H1 (cell line): ENCODE measurements at regions not wholly inside any gene's neighbourhood (a gene's known extent, or its start where the extent isn't known, plus 50 kb on each side); places are given as distances from the start of the nearest gene placed in this dataset.

Experiments used
- CTCF ChIA-PET: fragments of 300-600 bp; sonication (Branson Sonifier 250); formaldehyde crosslinking; loops from one replicate; lab custom pipeline; 2021; ENCODE audit not compliant: partially characterized antibody; lab: Charles Lee
- POLR2A ChIA-PET: fragments of 300-600 bp; sonication (Branson Sonifier 250); formaldehyde crosslinking; loops from one replicate; lab custom pipeline; 2021; ENCODE audit warnings: inconsistent platforms; ENCODE audit not compliant: partially characterized antibody; lab: Charles Lee
- DNase-seq, 2 experiments: peaks; one replicate each; pipeline versions ENCODE4 v3.0.0 to v3.0.0-alpha.2; 2010 to 2022; ENCODE audit warnings: low spot score in 2 of 2, low read depth in 1 of 2, mixed read lengths in 1 of 2
- FAIRE-seq: peaks from 2 replicates; lab custom pipeline; 2011; peaks lifted over from hg19 to GRCh38; lab: Jason Lieb, UNC
- H2AFZ ChIP-seq: 2 replicates; pipeline ENCODE4 v1.8.1; 2012; ENCODE audit warnings: low read length, inconsistent platforms
- H2AK5ac ChIP-seq: 2 replicates; pipeline ENCODE4 v1.6.1; 2013; ENCODE audit warnings: low read depth, low read length
- H2BK120ac ChIP-seq: replicated peaks from 2 replicates; pipeline ENCODE3; 2013; ENCODE audit warnings: low read depth, low read length, inconsistent platforms
- H2BK12ac ChIP-seq: 2 replicates; pipeline ENCODE4 v1.6.1; 2013; ENCODE audit warnings: low read depth, low read length
- H2BK15ac ChIP-seq: 2 replicates; pipeline ENCODE4 v1.6.1; 2013; ENCODE audit warnings: low read length
- H2BK20ac ChIP-seq: 2 replicates; pipeline ENCODE4 v1.6.1; 2013; ENCODE audit warnings: low read length
- H2BK5ac ChIP-seq: 2 replicates; pipeline ENCODE4 v1.6.1; 2013; ENCODE audit warnings: low read depth, low read length
- H3K14ac ChIP-seq: 2 replicates; pipeline ENCODE4 v1.6.1; 2013; ENCODE audit warnings: inconsistent platforms; ENCODE audit not compliant: insufficient read length
- H3K18ac ChIP-seq: 2 replicates; pipeline ENCODE4 v1.6.1; 2013; ENCODE audit warnings: low read length; ENCODE audit errors: extremely low read depth
- H3K23ac ChIP-seq: 2 replicates; pipeline ENCODE4 v1.6.1; 2013; ENCODE audit warnings: inconsistent platforms; ENCODE audit not compliant: insufficient read length
- H3K23me2 ChIP-seq: 2 replicates; pipeline ENCODE4 v1.6.1; 2013; ENCODE audit warnings: low read depth, low read length
- H3K27ac ChIP-seq: 2 replicates; pipeline ENCODE4 v1.6.1; 2011; ENCODE audit warnings: low read depth, low read length, inconsistent platforms
- H3K27me3 ChIP-seq, 4 experiments: replicated peaks in 1 of 4; 1 replicate in 1 of 4; 2 replicates in 3 of 4; pipeline versions ENCODE4 v1.6.1 to v1.8.1; 2011 to 2013; ENCODE audit warnings: low read length in 3 of 4, mild to moderate bottlenecking in 3 of 4, inconsistent platforms in 2 of 4, mixed read lengths in 2 of 4, moderate library complexity in 1 of 4; ENCODE audit not compliant: control insufficient read depth in 3 of 4, insufficient read depth in 3 of 4; ENCODE audit errors: extremely low read depth in 1 of 4
- H3K36me3 ChIP-seq, 4 experiments: 2 replicates each; pipeline versions ENCODE4 v1.6.1 to v1.8.1; 2011 to 2013; ENCODE audit warnings: mild to moderate bottlenecking in 4 of 4, low read length in 3 of 4, moderate library complexity in 2 of 4, control low read depth in 1 of 4, inconsistent platforms in 1 of 4; ENCODE audit not compliant: insufficient read depth in 4 of 4, control insufficient read depth in 2 of 4
- H3K4ac ChIP-seq: replicated peaks from 2 replicates; pipeline ENCODE3; 2013; ENCODE audit warnings: low read length, low read depth, mixed read lengths, inconsistent platforms; ENCODE audit not compliant: insufficient read length
- H3K4me1 ChIP-seq, 4 experiments: replicated peaks in 1 of 4; 1 replicate in 1 of 4; 2 replicates in 3 of 4; pipeline versions ENCODE4 v1.6.1 to v1.8.1; 2011 to 2013; ENCODE audit warnings: low read length in 3 of 4, inconsistent platforms in 2 of 4, mixed read lengths in 1 of 4; ENCODE audit not compliant: insufficient read depth in 4 of 4, control insufficient read depth in 3 of 4
- H3K4me2 ChIP-seq, 2 experiments: 2 replicates each; pipeline versions ENCODE4 v1.6.1 to v1.8.1; 2011 to 2013; ENCODE audit warnings: low read depth in 2 of 2, low read length in 2 of 2, control low read depth in 1 of 2, inconsistent platforms in 1 of 2, mild to moderate bottlenecking in 1 of 2; ENCODE audit not compliant: insufficient read depth in 1 of 2
- H3K4me3 ChIP-seq, 4 experiments: fragments of 200-600, 300-600 bp in 1 of 4; sonication (generic), shearing (Covaris generic), sonication (Bioruptor Twin) in 1 of 4; 2 replicates each; pipeline versions ENCODE4 v1.5.1 to v1.8.1; 2011 to 2016; ENCODE audit warnings: low read length in 4 of 4, low read depth in 3 of 4, control low read depth in 2 of 4, inconsistent platforms in 2 of 4, mild to moderate bottlenecking in 2 of 4, mixed read lengths in 1 of 4, moderate library complexity in 1 of 4; ENCODE audit not compliant: insufficient read depth in 2 of 4; ENCODE audit errors: extremely low read depth in 1 of 4
- H3K56ac ChIP-seq: replicated peaks from 2 replicates; pipeline ENCODE3; 2013; ENCODE audit warnings: low read depth, mild to moderate bottlenecking, mixed read lengths, low read length, inconsistent platforms; ENCODE audit not compliant: insufficient read length
- H3K79me1 ChIP-seq: 2 replicates; pipeline ENCODE4 v1.6.1; 2013; ENCODE audit warnings: low read depth, low read length, control low read depth
- H3K79me2 ChIP-seq, 2 experiments: 2 replicates each; pipeline versions ENCODE4 v1.6.1 to v1.8.1; 2012 to 2013; ENCODE audit warnings: low read length in 2 of 2, mild to moderate bottlenecking in 2 of 2, inconsistent platforms in 1 of 2; ENCODE audit not compliant: insufficient read depth in 2 of 2, control insufficient read depth in 1 of 2
- H3K9ac ChIP-seq, 4 experiments: replicated peaks in 1 of 4; 1 replicate in 1 of 4; 2 replicates in 3 of 4; pipeline versions ENCODE4 v1.6.1 to v1.8.1; 2011 to 2013; ENCODE audit warnings: low read depth in 3 of 4, low read length in 3 of 4, control low read depth in 2 of 4, mild to moderate bottlenecking in 2 of 4, moderate library complexity in 2 of 4, inconsistent platforms in 1 of 4; ENCODE audit errors: extremely low read depth in 1 of 4
- H3K9me3 ChIP-seq, 2 experiments: 2 replicates each; pipeline versions ENCODE4 v1.6.1 to v1.8.1; 2012 to 2013; ENCODE audit warnings: mild to moderate bottlenecking in 2 of 2, moderate library complexity in 2 of 2, control low read depth in 1 of 2, inconsistent platforms in 1 of 2, low read depth in 1 of 2, low read length in 1 of 2, mixed read lengths in 1 of 2; ENCODE audit not compliant: insufficient read depth in 2 of 2
- H4K20me1 ChIP-seq, 2 experiments: replicated peaks in 1 of 2; 2 replicates each; pipeline versions ENCODE3 to v1.8.1; 2011 to 2013; ENCODE audit warnings: inconsistent platforms in 2 of 2, low read length in 2 of 2, mild to moderate bottlenecking in 1 of 2; ENCODE audit not compliant: insufficient read depth in 2 of 2, control insufficient read depth in 1 of 2
- H4K5ac ChIP-seq: 2 replicates; pipeline ENCODE4 v1.6.1; 2013; ENCODE audit warnings: low read length, low read depth, mixed read lengths, inconsistent platforms; ENCODE audit not compliant: insufficient read length
- H4K8ac ChIP-seq: 2 replicates; pipeline ENCODE4 v1.8.0; 2013; ENCODE audit warnings: mild to moderate bottlenecking, moderate library complexity, low read length, inconsistent platforms; ENCODE audit not compliant: insufficient read depth; ENCODE audit errors: extremely low read depth
- H4K91ac ChIP-seq: replicated peaks from 2 replicates; pipeline ENCODE3; 2013; ENCODE audit warnings: low read length, mixed read lengths, inconsistent platforms; ENCODE audit not compliant: insufficient read length
- KDM4A ChIP-seq: IDR thresholded peaks from one replicate; pipeline ENCODE4 v1.7.1; 2012; ENCODE audit warnings: low read depth, mild to moderate bottlenecking, moderate library complexity, low read length, inconsistent platforms; ENCODE audit not compliant: severe bottlenecking
- KDM5A ChIP-seq: fragments of 200-600 bp; IDR thresholded peaks from 2 replicates; pipeline ENCODE4 v1.7.1; 2012; ENCODE audit warnings: mild to moderate bottlenecking, low read length, inconsistent platforms, mixed read lengths
- NANOG ChIP-seq: IDR thresholded peaks from 2 replicates; pipeline ENCODE4 v1.6.1; 2011; ENCODE audit warnings: low read length, low read depth, mild to moderate bottlenecking, inconsistent platforms; ENCODE audit not compliant: insufficient read depth, poor library complexity, severe bottlenecking
- RBBP5 ChIP-seq: IDR thresholded peaks from 2 replicates; pipeline ENCODE4 v1.7.1; 2012; ENCODE audit warnings: low read depth, mild to moderate bottlenecking, inconsistent platforms, low read length, moderate library complexity, borderline replicate concordance
- SP1 ChIP-seq: IDR thresholded peaks from 2 replicates; pipeline ENCODE4 v1.6.1; 2011; ENCODE audit warnings: low read depth, low read length
- WGBS, 2 experiments: shearing (Covaris generic) in 1 of 2; methylation state at CpG; one replicate each; pipeline versions ENCODE4 v1.1.6 to v1.1.7; 2013 to 2015; ENCODE audit warnings: low lambda C conversion rate in 2 of 2, mixed read lengths in 2 of 2, inconsistent platforms in 1 of 2, low coverage in 1 of 2, missing lambda C conversion rate in 1 of 2; ENCODE audit not compliant: insufficient replicate concordance in 2 of 2, insufficient coverage in 1 of 2, insufficient read length in 1 of 2; ENCODE audit errors: extremely low coverage in 1 of 2, missing lambda C conversion rate in 1 of 2; 5-methylcytosine and 5-hydroxymethylcytosine counted together

GRCh38 chr2:11891028-11891427 is 144.6 kb downstream of the LPIN1 start:
- no peak overlapping the region for H3K27ac ChIP-seq
- no peak overlapping the region for H3K9ac ChIP-seq
- no peak overlapping the region for H3K4me3 ChIP-seq
- no peak overlapping the region for H3K18ac ChIP-seq
- no peak overlapping the region for H3K56ac ChIP-seq
- H4K5ac ChIP-seq = no peak overlapping the region
- H3K79me1 ChIP-seq = no peaks in the 10 kb centered on the region
- H3K36me3 ChIP-seq = no peaks in the 10 kb centered on the region
- peak overlapping the region; percentile 53; the same call in 1 of the 2 replicates for H2AK5ac ChIP-seq
- H3K4me2 ChIP-seq = no peak overlapping the region
- WGBS, 2 experiments = 76% methylated on average over 5 of the region's 5 CpGs; no CpG with 5 or more reads in 1 of the 2 experiments
- ChIA-PET POLR2A (interaction anchor here (0.6 kb wide), 1 partner anchor 624 kb away, joined by 3 read pairs; no protein-coding TSS in a partner anchor), CTCF (interaction anchor here (0.6 to 1.8 kb wide), 7 partner anchors 13 to 307 kb away, joined by 3 to 6 read pairs (median 3); no protein-coding TSS in a partner anchor)
- TF ChIP-seq NANOG = no peak
- TF ChIP-seq KDM5A = no peak
- no peak for TF ChIP-seq RBBP5
- no peak for TF ChIP-seq KDM4A
- no peak for TF ChIP-seq SP1
- H2BK15ac ChIP-seq = no peak overlapping the region
- no peak overlapping the region for H2AFZ ChIP-seq
- H4K8ac ChIP-seq = no peak overlapping the region
- H3K23ac ChIP-seq = no peak overlapping the region
- no peak for FAIRE-seq
- no peak overlapping the region for H2BK5ac ChIP-seq
- no peak overlapping the region for H3K4ac ChIP-seq
- no peaks in the 10 kb centered on the region for H4K20me1 ChIP-seq
- peaks cover 3 to 10% of the 10 kb centered on the region in 2 experiments; a peak in 2 of 4 replicates for H3K9me3 ChIP-seq
- DNase-seq = no peak
- H2BK120ac ChIP-seq = no peak overlapping the region
- no peak overlapping the region for H2BK20ac ChIP-seq
- H2BK12ac ChIP-seq = no peak overlapping the region
- no peaks in the 10 kb centered on the region; a peak in 1 of 7 replicates for H3K4me1 ChIP-seq
- no peaks in the 10 kb centered on the region for H3K27me3 ChIP-seq
- no peak overlapping the region for H4K91ac ChIP-seq
- H3K79me2 ChIP-seq = no peaks in the 10 kb centered on the region
- H3K23me2 ChIP-seq = no peaks in the 10 kb centered on the region; the same call in 1 of the 2 replicates
- H3K14ac ChIP-seq = no peak overlapping the region
